NCI-H1105 treated with DMSO at 0.1 percent for 48 hours (cell line): ENCODE measurements at regions not wholly inside any gene's neighbourhood (a gene's known extent, or its start where the extent isn't known, plus 50 kb on each side); places are given as distances from the start of the nearest gene placed in this dataset.
"Not testable (repeated sequence)": the region's sequence is repeated elsewhere in the genome, so short reads cannot be mapped to it uniquely, and the experiment has no call there.

ENCODE experiments used
- DNase-seq: peaks from one replicate; lab custom pipeline; 2025; lab: John Stamatoyannopoulos, UW

GRCh38 chr1:192906334-192906733 is 97.5 kb downstream of the RGS2 start:
- DNase-seq, result no peak

GRCh38 chr1:192907545-192908243 is 98.9 kb downstream of the RGS2 start:
- DNase-seq, result no peak

- DNase-seq, result not testable (repeated sequence)
These were observed 103.2 kb downstream of the RGS2 start for GRCh38 chr1:192911896-192912656.

- no peak for DNase-seq
These were observed 104.8 kb downstream of the RGS2 start for GRCh38 chr1:192913683-192914082.

- no peak for DNase-seq
These were observed 105.3 kb downstream of the RGS2 start for GRCh38 chr1:192914092-192914491.

GRCh38 chr1:192914696-192915095 is 105.9 kb downstream of the RGS2 start:
- DNase-seq, result no peak

GRCh38 chr1:192916021-192916420 is 107.2 kb downstream of the RGS2 start:
- DNase-seq, result no peak

GRCh38 chr1:192918259-192918658 is 109.4 kb downstream of the RGS2 start:
- DNase-seq, result no peak

GRCh38 chr1:192920412-192920811 is 111.6 kb downstream of the RGS2 start:
- no peak for DNase-seq

GRCh38 chr1:192925609-192926008 is 116.8 kb downstream of the RGS2 start:
- no peak for DNase-seq

GRCh38 chr1:192926736-192927135 is 117.9 kb downstream of the RGS2 start:
- DNase-seq, result no peak

GRCh38 chr1:192927496-192927895 is 118.7 kb downstream of the RGS2 start:
- no peak for DNase-seq

GRCh38 chr1:192929597-192929996 is 120.8 kb downstream of the RGS2 start:
- DNase-seq, result no peak

- no peak for DNase-seq
These were observed 124.9 kb downstream of the RGS2 start for GRCh38 chr1:192933744-192934143.

- no peak for DNase-seq
These were observed 122.7 kb downstream of the UCHL5 start for GRCh38 chr1:192936313-192937018.

- no peak for DNase-seq
These were observed 122.0 kb downstream of the UCHL5 start for GRCh38 chr1:192937128-192937527.

GRCh38 chr1:192939440-192939839 is 119.7 kb downstream of the UCHL5 start:
- DNase-seq, result no peak

GRCh38 chr1:192940658-192941057 is 118.5 kb downstream of the UCHL5 start:
- DNase-seq, result no peak

GRCh38 chr1:192941722-192942411 is 117.3 kb downstream of the UCHL5 start:
- DNase-seq, result no peak

GRCh38 chr1:192943108-192943507 is 116.1 kb downstream of the UCHL5 start:
- DNase-seq, result no peak

GRCh38 chr1:192943522-192943921 is 115.6 kb downstream of the UCHL5 start:
- DNase-seq, result no peak

- no peak for DNase-seq
These were observed 113.6 kb downstream of the UCHL5 start for GRCh38 chr1:192945390-192946130.
